Right lobe of liver (tissue), 6 donors: ENCODE measurements at regions not wholly inside any gene's neighbourhood (a gene's known extent, or its start where the extent isn't known, plus 50 kb on each side); places are given as distances from the start of the nearest gene placed in this dataset.

Source experiments
- ATAC-seq, 4 donors: fragments of 200-7000 bp; cut with Tn5 transposase; one replicate each; pipeline ENCODE4 v1.9.1; 2020; ENCODE audit warnings: mild to moderate bottlenecking in 4 of 4, moderate library complexity in 4 of 4
- DNase-seq, 3 donors: peaks; one replicate each; pipeline ENCODE4 v3.0.0-alpha.2; 2020
- H3K27ac ChIP-seq, 3 donors: fragments of 200-600 bp; one replicate each; pipeline ENCODE4 v1.8.0; 2022
- H3K27me3 ChIP-seq, 2 donors: fragments of 200-600 bp; one replicate each; pipeline ENCODE4 v1.8.0; 2022
- H3K36me3 ChIP-seq, 4 donors: fragments of 200-600 bp; sonication (generic) in 1 of 4; one replicate each; pipeline versions ENCODE4 v1.5.1 to v1.8.0; 2017 to 2022; ENCODE audit warnings: control low read depth in 1 of 4
- H3K4me1 ChIP-seq, 4 donors: fragments of 200-600 bp; sonication (generic) in 1 of 4; one replicate each; pipeline versions ENCODE4 v1.5.1 to v1.8.0; 2017 to 2022; ENCODE audit warnings: control low read depth in 1 of 4
- H3K4me3 ChIP-seq, 3 donors: fragments of 200-600 bp; one replicate each; pipeline ENCODE4 v1.8.0; 2022
- H3K9me3 ChIP-seq, 4 donors: fragments of 200-600 bp; sonication (generic) in 1 of 4; one replicate each; pipeline versions ENCODE4 v1.5.1 to v1.8.0; 2017 to 2022; ENCODE audit warnings: control low read depth in 1 of 4
- POLR2A ChIP-seq: fragments of 450-650 bp; IDR thresholded peaks from one replicate; pipeline ENCODE4 v1.6.1; 2017; ENCODE audit warnings: antibody characterized with exemption, mild to moderate bottlenecking
- WGBS: methylation state at CpG from one replicate; pipeline ENCODE4 v1.1.6; 2018; ENCODE audit warnings: low coverage, low lambda C conversion rate; ENCODE audit not compliant: insufficient coverage; ENCODE audit errors: missing lambda C conversion rate; 5-methylcytosine and 5-hydroxymethylcytosine counted together
- intact Hi-C, 2 donors: fragments of 100-400 bp; cut with DNase I; formaldehyde crosslinking; loops; one replicate each; pipeline versions ENCODE4 v1.11.2 to v1.14.1; 2022
- TF ChIP-seq, protein P1 (sequence below), 4 donors: fragments of 200-600 bp in 3 of 4; fragments of 450-650 bp in 1 of 4; IDR thresholded peaks; one replicate each; pipeline versions ENCODE4 v1.5.1 to v1.8.0; 2016 to 2022; ENCODE audit warnings: antibody characterized with exemption in 4 of 4, mild to moderate bottlenecking in 2 of 4
- donor health status: DM: no; HTN: yes; CAD: no.
- donor health status: DM: no; HTN: no; CAD: no.
- donor health status: DM: no; HTN: no; CAD: no.
- donor health status: DM: no; HTN: yes; CAD: no.
- donor health status: DM: no; HTN: yes; CAD: no.

DNA sequence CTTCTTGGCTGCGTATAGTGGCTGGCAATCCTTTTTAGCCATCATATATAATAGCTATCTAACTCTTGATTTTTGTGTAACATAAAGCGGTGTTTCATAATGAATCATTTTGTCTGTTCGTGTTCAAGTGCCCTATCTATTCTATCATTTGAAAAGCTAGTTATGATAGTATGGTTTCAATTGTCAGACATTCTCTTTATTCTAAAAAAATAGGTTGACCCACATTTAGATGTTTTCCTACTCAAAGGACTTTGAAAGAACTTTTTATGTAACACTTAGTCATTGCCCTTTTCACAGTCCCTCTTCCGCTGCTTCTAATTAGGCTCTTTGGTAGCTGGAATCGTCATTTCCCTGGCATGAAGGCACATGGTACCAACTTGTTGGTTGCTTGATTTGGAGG, 272.2 kb upstream of the B3GALT2 start:
- no peaks in the 10 kb centered on the region for H3K36me3 ChIP-seq
- no peaks in the 10 kb centered on the region for H3K27me3 ChIP-seq
- intact Hi-C loops, result no loop called here
- ATAC-seq (no peak), DNase-seq (no peak)
- H3K4me3 ChIP-seq, result no peak overlapping the region
- no peak overlapping the region for H3K27ac ChIP-seq
- H3K4me1 ChIP-seq, result no peaks in the 10 kb centered on the region
- 74% methylated on average over 5 of the region's 5 CpGs for WGBS
- H3K9me3 ChIP-seq, result no peaks in the 10 kb centered on the region
- TF ChIP-seq, protein P1, sequence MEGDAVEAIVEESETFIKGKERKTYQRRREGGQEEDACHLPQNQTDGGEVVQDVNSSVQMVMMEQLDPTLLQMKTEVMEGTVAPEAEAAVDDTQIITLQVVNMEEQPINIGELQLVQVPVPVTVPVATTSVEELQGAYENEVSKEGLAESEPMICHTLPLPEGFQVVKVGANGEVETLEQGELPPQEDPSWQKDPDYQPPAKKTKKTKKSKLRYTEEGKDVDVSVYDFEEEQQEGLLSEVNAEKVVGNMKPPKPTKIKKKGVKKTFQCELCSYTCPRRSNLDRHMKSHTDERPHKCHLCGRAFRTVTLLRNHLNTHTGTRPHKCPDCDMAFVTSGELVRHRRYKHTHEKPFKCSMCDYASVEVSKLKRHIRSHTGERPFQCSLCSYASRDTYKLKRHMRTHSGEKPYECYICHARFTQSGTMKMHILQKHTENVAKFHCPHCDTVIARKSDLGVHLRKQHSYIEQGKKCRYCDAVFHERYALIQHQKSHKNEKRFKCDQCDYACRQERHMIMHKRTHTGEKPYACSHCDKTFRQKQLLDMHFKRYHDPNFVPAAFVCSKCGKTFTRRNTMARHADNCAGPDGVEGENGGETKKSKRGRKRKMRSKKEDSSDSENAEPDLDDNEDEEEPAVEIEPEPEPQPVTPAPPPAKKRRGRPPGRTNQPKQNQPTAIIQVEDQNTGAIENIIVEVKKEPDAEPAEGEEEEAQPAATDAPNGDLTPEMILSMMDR (IDR thresholded peaks at IDR 0.05), result no peak
- no peak for TF ChIP-seq POLR2A

DNA sequence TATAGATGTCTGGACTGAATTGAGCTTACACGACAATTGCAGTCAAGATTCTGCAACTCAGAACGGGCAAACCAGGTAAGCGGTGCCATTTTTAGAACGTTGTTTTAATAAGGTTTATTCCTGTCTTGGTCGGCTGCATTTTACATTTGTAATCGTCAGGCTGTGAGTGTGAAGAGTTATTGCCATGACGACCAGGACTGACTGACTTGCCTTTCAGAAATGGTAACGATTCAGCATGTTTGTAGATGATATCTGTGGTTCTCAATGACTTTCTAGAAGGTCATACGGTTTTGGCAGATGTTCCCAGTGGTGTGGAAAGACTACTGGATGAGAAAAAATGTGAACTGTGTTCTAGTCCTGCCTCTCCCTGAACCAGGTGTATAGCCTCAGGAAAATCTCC, 271.3 kb upstream of the B3GALT2 start:
- TF ChIP-seq POLR2A, result no peak
- TF ChIP-seq, protein P1 (IDR thresholded peaks at IDR 0.05), result no peak
- no peak overlapping the region for H3K27ac ChIP-seq
- DNase-seq (no peak), ATAC-seq (no peak)
- H3K4me3 ChIP-seq, result no peak overlapping the region
- H3K4me1 ChIP-seq, result no peaks in the 10 kb centered on the region
- intact Hi-C loops, result no loop called here
- WGBS, result 55% methylated on average over 9 of the region's 9 CpGs
- no peaks in the 10 kb centered on the region for H3K9me3 ChIP-seq
- H3K36me3 ChIP-seq, result no peaks in the 10 kb centered on the region
- H3K27me3 ChIP-seq, result no peaks in the 10 kb centered on the region

DNA sequence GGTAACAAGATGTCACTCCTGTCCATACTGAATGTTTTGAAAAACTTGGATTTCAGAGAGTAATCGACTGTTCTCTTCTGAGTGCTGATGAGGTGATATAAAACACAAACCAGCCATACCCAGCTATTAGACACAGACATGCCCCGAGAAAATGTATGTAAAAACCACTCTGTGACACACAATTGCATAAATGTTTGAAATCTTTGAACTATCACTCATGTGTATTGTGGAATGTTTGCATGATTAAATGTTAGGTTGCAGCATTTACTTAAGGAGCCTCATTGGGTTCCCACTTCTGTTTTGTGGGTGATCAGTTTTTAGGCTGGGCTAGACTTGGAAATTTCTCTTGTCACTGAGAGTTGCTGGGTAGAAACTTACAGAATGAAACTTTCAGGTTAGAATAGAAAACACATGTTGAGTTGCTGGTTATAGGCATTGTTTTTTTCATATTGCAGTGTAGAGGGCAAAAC, 270.4 kb upstream of the B3GALT2 start:
- Histone ChIP-seq H3K4me3 (no peak overlapping the region), H3K4me1 (no peaks in the 10 kb centered on the region), H3K27ac (no peak overlapping the region), H3K9me3 (no peaks in the 10 kb centered on the region), H3K27me3 (no peaks in the 10 kb centered on the region), H3K36me3 (no peaks in the 10 kb centered on the region)
- TF ChIP-seq, protein P1 (IDR thresholded peaks at IDR 0.05), result no peak
- no peak for TF ChIP-seq POLR2A
- 62% methylated on average over 2 of the region's 2 CpGs for WGBS
- no peak for ATAC-seq
- no peak for DNase-seq
- intact Hi-C loops, result no loop called here

DNA sequence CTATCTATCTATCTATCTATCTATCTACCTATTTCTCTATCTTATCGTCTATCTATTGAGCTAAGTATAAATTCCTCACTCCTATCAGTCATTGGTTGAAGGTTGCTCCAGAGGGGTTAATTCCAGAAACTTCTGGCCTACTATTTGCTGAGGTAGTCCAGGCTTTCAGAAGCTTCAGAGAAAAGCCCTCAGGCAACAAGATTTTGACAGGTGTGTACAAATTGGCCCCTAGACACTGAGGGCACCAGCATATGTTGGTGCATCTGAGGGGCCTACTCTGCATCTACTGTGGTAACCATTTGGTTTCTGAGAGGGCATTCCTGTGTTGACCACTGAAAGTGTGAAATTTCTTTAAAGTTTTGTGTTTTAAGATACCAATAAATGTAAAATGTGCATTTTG, 265.2 kb upstream of the B3GALT2 start:
- Histone ChIP-seq H3K27ac (no peak overlapping the region), H3K4me1 (no peaks in the 10 kb centered on the region), H3K36me3 (no peaks in the 10 kb centered on the region), H3K27me3 (no peaks in the 10 kb centered on the region), H3K9me3 (no peaks in the 10 kb centered on the region), H3K4me3 (no peak overlapping the region)
- no peak for ATAC-seq
- WGBS, result 92% methylated on average over 1 of the region's 1 CpG
- intact Hi-C loops, result no loop called here
- no peak for DNase-seq
- TF ChIP-seq, protein P1 (IDR thresholded peaks at IDR 0.05), result no peak
- no peak for TF ChIP-seq POLR2A

DNA sequence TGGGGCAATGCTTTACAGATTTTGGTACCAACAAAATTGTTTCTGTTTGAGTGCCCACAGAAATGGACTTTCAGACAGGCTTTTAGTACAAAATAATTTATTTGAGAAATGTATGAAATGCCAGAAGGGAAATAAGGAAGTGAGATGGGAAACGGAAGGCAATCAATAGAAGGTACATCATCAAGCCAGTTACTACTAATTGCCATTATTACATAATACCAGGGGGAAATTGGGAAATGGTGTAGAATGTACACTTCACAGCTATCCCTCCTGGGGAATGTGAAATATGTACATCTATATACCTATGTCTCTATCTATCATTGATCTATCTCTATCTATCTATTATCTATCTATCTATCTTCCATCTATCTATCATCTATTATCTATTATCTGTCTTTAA, 264.6 kb upstream of the B3GALT2 start:
- Histone ChIP-seq H3K27ac (no peak overlapping the region), H3K4me3 (no peak overlapping the region), H3K27me3 (no peaks in the 10 kb centered on the region), H3K4me1 (no peaks in the 10 kb centered on the region), H3K9me3 (no peaks in the 10 kb centered on the region), H3K36me3 (no peaks in the 10 kb centered on the region)
- WGBS, result 40% methylated on average over 1 of the region's 1 CpG
- no peak for TF ChIP-seq POLR2A
- ATAC-seq (no peak), DNase-seq (no peak)
- intact Hi-C loops, result no loop called here
